NAMALWA (cell line): ENCODE measurements at regions not wholly inside any gene's neighbourhood (a gene's known extent, or its start where the extent isn't known, plus 50 kb on each side); places are given as distances from the start of the nearest gene placed in this dataset.

Experiments used
- DNase-seq: peaks from one replicate; pipeline ENCODE4 v3.0.0-alpha.2; 2015; ENCODE audit warnings: low spot score

GRCh38 chr19:16022681-16023080 is 53.6 kb upstream of the TPM4 start:
- DNase-seq: no peak

GRCh38 chr19:16023146-16023915 is 53.0 kb upstream of the TPM4 start:
- no peak for DNase-seq

GRCh38 chr19:16024266-16025107 is 51.8 kb upstream of the TPM4 start:
- no peak for DNase-seq

GRCh38 chr19:16025108-16026101 is 50.9 kb upstream of the TPM4 start:
- DNase-seq: no peak

GRCh38 chr19:16026131-16026530 is 50.2 kb upstream of the TPM4 start:
- no peak for DNase-seq
